HG03103 (cell line): ENCODE measurements at regions not wholly inside any gene's neighbourhood (a gene's known extent, or its start where the extent isn't known, plus 50 kb on each side); places are given as distances from the start of the nearest gene placed in this dataset.

Source experiments
- ATAC-seq: cut with Tn5 transposase; IDR thresholded peaks from one replicate; pipeline ENCODE4 v1.9.1; 2021; ENCODE audit warnings: low read depth; ENCODE audit not compliant: unreplicated experiment

DNA sequence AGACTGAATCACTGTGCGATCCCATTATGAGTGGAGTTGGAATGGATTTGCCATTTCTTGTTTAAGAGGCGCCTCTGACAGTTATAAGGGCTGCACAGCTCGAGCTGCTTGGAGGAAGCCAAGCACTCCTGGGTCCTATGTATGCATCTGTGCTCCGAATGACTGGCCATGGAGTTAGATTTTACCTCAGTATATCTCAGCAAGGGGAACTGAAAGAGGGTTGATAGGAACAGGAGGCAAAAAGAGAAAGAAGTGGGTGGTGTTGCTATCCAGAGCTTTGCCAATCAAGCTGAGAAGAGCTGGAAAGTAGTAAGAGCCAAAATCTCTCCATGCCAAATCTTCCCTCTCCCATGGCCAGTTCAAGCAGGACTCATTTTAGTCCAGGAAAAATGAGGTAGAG is 632.0 kb upstream of the KIRREL3 start:
- ATAC-seq, result no peak

DNA sequence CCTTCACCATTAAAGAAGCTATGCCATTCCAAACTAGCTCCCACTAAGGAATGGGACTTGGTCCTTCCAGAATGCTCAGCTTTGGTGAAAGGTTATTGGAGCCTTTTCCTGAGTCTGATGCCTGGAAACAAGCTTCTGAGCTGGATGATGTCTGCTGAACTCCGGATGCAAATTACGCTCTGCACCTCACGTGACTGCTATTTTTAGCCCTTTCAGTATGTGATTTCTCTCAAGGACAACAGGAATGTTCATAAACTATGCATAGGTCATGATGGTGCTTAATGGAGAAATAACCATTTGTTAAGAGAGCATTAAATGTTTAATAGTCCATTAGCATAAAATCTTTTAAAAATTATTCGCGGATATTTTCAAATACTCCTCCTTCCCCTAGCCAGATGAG is 631.4 kb upstream of the KIRREL3 start:
- ATAC-seq, result no peak

DNA sequence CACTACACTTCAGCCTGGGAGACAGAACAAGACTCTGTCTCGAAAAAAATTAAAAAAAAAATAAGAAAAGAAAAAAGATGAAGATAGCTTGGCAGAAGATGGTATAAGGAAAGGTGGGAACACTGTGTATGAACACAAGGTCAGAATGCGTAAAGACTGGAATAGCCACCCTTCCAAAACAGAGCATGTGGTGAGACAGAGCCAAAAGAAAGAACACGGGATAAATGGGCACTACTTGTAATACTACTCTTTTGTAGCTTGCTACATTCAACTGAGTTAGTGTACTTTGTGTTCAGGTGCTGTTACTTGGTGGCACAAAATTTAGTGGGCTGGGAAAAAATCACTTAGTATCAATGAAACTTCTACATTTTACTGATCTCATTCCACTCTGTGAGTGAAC is 628.6 kb upstream of the KIRREL3 start:
- ATAC-seq, result no peak

DNA sequence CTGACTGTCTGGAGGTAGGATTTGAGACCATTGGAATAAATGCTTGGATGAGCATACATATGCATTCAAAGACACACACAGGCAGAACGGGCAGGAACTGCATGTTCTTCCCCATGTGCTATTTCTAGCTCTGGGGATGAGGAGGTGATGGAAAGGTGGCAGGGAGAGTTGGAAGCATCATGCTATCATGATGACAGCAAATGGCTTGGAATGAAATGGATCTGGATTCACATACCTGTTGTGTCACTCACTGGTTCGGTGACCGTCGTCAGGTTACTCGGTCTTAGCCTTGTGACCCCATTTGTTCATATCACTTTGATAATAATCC is 627.9 kb upstream of the KIRREL3 start:
- ATAC-seq, result no peak

DNA sequence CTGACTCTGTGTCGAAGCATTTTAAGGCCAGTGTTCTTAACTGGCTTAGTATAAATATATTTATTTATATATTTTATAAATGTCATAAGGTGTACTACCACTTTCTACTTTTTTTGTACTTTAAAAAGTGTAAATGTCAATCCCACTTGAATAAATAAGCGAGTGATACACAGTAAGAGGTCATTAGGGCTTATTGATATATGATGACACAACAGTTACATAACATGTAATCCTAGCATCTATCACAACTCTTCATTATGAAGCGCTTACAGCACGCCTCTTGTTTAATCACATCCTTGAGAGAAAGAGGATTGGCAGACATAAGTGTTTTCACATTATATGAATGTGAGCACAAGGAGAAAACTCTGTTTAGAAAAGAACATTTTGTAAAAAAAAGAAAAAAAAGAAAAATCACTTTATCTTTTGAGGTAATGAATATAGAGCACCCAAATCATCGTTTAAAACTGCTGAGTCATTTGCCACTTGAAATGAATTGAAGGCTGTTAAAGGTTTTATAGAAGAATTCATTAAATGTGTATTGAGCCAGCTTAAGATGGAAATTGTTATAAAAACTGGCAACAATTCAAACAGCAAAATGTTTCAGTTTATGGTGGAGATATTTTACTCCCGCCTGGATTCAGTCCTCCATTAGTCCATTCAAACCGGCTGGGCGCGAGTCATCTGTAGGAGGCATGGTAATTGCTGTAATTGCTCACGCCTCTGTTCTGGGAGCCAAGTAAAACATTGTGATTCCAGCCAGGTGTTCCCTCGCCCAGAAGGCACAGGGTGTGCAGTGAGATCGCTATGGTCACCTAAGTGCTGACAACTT is 627.3 kb upstream of the KIRREL3 start:
- no peak for ATAC-seq

DNA sequence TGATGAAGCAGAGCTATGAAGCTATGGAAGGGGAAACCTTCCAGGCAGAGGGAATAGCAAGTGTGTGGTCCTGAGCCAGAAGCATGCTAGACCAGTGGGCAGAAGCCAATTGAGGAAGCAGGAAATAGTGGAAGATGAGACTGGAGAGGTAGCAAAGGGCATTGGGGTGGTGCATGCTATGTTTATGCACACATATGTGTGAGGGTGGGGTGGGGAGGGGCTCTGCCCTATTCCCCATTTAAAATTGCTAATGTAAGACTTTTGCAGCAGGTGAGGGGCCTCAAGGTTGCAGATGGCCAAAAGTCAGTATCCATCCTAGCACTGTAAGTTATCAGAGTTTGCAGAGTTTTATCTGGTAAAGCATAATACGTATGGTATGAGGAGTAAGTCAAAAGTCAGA is 626.6 kb upstream of the KIRREL3 start:
- ATAC-seq, result no peak

DNA sequence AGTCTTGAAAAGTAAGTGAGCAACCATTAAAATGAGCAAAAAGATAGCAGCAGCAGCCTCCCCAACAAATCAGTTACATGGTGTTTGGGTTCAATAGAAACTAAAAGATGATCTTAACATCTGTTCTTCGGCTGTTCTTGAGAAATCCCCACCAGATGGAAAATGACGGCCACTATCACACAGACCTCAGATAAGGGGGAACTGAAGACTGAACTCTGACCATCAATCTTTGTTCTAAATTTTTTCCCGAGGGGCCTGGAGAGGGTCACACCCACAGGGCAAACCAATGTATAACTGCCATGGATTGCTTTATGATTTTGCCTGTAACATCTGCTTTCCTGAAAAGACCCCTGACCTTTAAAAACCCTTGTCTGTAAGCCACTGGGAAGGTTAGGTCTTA is 624.8 kb upstream of the KIRREL3 start:
- ATAC-seq, result no peak

DNA sequence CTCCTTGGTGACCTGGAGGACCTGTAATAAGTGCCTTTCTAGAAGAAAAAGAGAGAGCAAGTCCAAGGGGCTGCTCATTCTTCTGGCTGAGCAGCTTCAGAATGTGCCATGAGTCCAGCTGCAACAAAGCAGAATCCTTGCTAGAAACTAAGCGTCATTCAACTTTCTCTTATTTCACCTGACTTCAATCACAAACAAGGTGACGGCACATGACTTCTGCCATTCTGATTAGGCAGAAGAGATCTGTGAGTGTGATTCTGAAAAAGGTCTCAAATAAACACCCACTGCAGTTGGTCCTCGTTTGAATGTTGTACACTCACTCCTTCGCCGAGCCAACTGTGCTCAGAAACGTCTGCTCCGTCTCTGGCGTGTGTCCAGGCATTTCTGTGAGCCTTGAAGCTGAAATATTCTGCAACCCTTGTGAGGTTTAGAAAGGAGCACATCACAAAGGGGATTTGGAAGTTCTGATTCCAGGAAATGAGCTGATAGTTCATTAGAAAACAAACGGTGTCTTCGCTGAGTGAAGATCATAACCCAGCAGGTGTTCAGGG is 623.8 kb upstream of the KIRREL3 start:
- no peak for ATAC-seq

DNA sequence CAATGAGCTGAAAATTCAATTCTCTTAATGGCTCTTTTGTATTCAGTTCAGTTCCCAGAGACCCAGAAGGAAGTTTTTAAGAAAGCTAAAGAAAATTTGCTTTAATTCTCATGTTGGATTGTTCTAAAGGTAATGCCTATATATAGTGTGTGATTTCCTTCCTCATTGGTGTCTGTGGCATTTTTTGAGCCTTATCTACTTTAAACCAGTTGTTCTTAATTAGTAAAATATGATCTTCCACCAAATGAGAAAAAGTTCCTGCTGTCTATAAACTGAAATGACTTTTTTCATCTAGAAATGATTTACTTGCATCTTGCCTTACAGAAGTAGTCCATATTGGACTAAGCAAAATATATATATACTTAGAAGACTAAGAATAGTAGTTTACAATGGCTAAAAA is 622.1 kb upstream of the KIRREL3 start:
- no peak for ATAC-seq

DNA sequence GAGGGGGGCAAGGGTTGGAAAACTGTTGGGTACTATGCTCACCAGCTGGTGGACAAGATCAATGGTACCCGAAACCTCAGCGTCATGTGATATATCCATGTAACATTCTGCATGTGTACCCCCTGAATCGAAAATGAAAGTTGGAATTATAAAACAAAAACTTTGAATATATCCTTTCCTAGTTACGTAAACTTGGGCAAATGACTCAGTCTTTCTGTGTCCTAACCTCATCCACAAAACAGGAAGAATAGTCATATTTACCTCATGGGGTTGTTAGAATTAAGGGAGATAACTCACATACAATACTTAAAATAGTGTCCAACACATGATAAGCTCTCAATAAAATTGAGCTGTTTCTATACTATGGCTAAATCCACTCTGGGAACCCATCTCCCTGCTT is 620.1 kb upstream of the KIRREL3 start:
- ATAC-seq, result no peak

DNA sequence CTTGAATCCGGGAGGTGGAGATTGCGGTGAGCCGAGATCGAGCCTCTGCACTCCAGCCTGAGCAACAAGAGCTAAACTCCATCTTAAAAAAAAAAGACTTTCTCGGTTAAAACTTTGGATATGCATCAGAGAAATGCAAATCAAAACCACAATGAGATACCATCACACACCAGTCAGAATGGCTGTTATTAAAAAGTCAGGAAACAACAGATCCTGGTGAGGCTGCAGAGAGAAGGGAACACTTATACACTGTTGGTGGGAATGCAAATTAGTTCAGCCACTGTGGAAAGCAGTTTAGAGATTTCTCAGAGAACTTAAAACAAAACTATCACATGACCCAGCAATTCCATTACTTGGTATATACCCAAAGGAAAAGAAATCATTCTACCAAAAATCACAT is 619.4 kb upstream of the KIRREL3 start:
- ATAC-seq, result no peak

DNA sequence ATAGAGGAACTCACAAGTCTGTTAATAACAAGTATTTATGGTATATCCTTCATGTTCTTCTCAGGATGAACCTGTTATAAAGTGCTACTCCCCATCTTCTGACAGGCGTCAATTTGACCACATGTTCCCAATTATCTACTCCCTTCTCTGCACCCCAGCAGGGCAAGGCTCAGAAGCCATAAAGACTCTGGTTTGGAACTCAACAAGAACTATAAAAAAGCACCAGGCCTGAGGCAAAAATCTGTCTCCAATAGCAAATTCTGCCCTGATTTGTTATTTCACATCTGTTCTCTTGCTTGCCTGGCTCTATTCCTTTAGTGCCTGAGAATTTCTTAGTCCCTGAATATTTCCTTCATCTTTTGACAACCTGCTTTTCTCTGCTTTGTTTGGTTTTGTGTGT is 618.2 kb upstream of the KIRREL3 start:
- ATAC-seq, result no peak

DNA sequence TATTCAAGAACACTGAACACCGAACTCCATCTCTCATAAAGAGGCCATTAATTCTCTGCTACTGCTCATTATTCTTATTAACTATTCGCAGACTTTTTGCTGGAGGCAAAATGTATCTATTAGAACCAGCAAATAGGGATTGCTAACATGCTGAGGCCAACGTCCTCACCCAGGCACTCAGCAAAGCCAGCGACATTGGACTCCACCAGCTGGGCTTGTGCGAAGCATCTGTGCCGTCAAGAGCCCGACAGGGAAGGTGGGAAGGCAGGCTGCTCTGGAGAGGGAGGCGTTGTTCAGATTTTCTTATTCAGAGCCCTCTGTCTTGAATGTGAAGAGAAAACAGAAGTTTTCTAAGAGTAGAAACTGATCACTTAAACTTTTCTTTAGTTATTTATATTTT is 615.6 kb upstream of the KIRREL3 start:
- ATAC-seq, result no peak

DNA sequence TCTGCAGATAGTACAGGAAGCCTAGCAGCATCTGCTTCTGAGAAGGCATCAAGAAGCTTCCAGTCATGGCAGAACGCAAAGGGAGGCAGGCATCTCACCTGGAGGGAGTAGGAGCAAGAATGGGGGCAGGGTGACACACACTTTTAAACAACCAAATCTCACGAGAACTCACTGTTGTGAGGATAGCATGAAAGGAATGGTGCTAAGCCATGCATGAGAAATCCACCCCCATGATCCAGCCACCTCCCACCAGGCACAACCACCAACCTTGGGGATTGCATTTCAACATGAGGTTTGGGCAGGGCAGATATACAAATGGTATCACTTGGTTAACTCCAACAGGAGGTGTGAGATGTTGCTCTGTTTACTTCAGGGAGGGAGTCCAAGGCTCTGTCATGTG is 612.0 kb upstream of the KIRREL3 start:
- ATAC-seq, result no peak

DNA sequence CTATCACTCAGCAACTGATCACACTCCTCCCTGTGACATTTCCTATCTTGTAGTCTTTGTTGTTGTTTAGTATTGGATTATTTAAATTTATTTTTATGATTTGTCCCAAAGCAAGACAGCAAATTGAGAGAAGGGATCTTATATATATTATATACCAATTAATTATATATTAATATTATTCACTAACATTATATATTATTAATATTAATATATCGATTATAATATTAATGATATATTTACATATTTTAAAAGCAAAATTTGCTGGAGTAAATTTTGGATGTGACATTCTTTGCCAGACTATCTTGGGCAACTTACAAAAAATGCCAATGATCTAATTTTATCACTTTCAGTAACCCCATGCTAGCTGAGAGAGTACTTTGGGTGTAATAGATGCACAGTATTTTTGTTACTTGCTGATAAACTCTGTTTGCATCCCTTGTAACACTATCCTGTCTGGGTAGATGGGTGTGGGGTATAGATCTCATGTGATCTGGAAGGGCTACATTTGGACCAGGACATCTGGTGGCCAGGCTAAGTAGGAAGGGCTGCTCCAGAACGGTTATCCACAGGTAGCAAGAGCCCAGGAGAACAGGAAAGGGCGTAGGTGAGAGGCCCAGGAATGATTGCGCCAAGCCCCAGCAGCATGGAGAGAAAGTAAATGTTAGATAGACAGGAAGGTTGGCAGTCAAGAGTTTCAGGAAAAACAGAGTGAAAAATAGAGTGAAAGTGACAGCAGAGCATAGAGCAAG is 608.6 kb upstream of the KIRREL3 start:
- no peak for ATAC-seq

DNA sequence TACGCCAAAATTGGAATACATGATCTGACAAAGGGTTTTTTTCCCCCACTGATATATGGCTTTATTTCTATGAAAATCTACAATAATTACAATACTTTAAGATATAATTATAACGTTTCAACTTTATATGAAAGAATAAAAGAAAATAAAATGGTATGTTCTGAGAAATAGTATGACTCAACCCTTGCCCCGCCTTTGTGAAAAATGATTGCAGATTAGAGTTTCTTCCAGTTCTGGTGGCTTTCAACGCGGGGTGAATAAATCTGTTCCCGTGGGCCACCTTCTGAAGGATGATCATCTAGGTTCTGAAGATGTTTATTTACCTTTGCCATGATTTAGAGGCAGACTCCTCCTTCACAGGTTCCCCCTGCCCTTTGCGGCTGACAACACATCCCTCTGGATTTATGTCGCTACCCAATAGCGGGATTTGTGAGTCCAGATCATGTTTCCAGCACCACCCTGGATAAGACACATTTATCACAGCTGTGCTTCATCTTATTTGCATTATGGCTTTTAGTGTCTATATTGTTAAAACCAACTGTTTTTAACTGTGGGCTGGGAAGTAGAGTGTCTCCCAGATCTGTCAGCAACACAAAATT is 607.0 kb upstream of the KIRREL3 start:
- no peak for ATAC-seq

DNA sequence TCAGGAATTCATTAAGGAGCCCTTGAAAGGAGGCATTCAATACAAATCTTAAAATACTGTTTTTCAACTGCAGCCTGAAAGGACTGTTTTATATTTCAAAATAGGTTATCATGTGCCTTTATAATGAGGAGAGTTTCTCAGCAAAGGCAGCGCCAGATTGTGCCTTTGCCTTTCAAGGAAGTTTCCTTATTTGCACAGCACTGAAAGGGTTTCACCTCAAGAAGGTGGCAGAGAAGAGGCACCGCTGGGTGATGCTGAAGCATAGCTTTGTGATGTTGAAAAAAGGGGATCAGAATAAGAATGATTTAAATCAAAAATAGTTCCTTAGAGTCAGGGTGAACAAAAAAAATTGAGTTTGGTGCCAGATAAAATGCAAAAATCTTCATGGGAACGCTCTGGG is 601.0 kb upstream of the KIRREL3 start:
- no peak for ATAC-seq

DNA sequence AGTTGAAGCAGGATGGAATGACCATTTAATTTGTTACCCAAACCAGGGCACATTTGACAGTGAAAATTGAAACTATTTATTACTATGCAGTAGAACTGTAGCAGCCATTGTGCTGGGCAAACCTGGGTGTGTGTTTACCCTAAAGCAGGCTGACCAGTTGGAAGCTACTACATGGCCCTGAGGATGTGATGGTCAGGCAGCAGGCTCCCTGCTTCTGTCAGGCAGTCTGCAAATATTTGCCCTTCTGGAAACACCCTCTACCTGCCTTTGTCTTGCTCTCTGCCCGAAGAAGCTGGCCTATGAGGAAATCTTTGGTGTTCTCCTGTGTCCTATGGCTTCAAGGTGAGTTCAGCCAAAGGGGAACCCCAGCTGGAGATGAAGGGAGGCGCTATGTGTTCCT is 600.1 kb upstream of the KIRREL3 start:
- no peak for ATAC-seq

DNA sequence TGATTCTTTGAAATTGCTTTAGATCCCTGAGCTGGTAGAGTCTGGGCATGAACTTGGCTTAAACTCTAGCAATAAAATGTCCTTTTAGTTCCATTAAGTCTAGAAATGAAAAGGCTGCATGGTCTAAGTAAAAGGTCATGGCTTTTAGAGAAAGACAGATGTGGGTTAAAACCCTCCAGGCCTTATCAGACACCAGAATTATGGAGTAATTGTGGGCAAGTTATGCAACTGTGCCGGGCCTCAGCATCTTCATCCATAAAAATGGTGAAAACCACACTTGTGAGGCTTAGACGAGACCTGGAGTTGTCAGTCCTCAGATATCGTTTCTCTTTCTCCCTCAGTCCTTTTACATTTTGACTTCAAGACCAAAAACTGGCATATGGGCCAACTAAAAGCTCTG is 597.9 kb upstream of the KIRREL3 start:
- no peak for ATAC-seq

DNA sequence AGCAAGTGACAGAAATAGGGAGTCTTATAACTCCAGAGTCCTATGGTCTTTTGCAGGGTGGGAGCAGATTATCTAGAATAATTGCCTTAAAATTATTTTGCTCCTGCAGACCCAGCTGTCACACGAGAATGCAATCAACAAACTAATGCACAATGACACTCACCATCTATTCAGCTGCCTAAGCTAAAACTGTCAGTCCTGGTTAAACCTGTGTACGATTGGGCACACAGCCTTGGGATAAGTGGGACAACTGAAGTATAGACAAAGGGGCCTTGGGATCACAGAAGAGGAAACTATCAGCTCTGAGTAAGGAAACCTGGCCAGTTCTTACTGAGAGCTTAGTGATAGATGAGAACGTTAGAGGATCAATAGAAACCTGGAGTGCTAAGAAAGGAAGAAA is 595.9 kb upstream of the KIRREL3 start:
- ATAC-seq, result no peak

DNA sequence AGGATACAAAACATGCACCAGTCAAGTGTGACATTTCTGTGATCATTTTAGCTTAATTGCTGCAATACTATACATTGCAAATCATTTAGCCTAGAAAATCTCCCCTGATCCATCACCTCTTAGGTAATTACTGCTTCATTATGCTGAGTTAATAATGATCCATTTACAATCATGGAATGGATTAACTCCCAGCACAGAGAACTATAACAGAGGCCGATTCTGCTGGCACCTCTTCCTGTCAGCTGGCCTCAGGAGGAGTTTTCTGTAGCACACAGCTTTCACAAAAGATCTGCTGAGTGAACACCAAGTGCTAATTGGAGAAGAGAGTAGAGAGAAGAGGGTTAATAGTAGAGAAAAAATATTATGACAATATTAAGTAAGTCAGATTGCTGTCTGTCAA is 591.8 kb upstream of the KIRREL3 start:
- ATAC-seq, result no peak

DNA sequence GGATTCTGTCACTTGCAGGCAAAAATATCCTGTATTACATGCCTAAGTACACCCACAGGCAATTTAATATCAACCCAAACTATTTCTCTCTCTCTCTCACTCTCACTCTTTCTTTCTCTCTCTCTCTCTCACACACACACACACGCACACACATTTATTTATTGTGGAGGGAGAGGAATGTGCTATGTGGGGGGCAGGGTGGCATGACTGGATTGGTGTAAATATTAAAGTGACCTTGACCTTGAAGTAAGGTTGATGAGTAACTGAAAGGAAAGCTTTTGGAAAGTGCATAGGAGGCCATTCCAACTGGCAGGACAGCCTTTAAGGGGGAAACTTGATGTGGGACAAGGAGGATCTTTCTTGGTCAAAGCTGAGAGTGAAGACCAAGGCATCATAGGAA is 589.7 kb upstream of the KIRREL3 start:
- no peak for ATAC-seq
